Smooth muscle cell (in vitro differentiated cells): ENCODE measurements at regions not wholly inside any gene's neighbourhood (a gene's known extent, or its start where the extent isn't known, plus 50 kb on each side); places are given as distances from the start of the nearest gene placed in this dataset.

Experiments
- DNase-seq: peaks from one replicate; lab custom pipeline; 2025; ENCODE audit not compliant: unreplicated experiment; lab: John Stamatoyannopoulos, UW
- H2AFZ ChIP-seq: fragments of 200-600 bp; sonication (generic); 2 replicates; pipeline ENCODE4 v1.6.0; 2016; ENCODE audit warnings: antibody characterized with exemption, low read depth, mild to moderate bottlenecking
- H3F3A ChIP-seq: fragments of 200-600 bp; sonication (generic); 2 replicates; pipeline ENCODE4 v1.6.0; 2017; ENCODE audit warnings: antibody characterized with exemption, low read depth
- H3K27ac ChIP-seq: fragments of 200-600 bp; sonication (generic); 2 replicates; pipeline ENCODE4 v1.5.1; 2016; ENCODE audit warnings: low read depth, mild to moderate bottlenecking
- H3K27me3 ChIP-seq: fragments of 200-600 bp; sonication (generic); 2 replicates; pipeline ENCODE4 v1.6.1; 2016; ENCODE audit warnings: low read depth, mild to moderate bottlenecking
- H3K36me3 ChIP-seq: fragments of 200-600 bp; sonication (generic); 2 replicates; pipeline ENCODE4 v1.5.1; 2016; ENCODE audit warnings: low read depth
- H3K4me1 ChIP-seq: fragments of 200-600 bp; sonication (generic); 2 replicates; pipeline ENCODE4 v1.5.1; 2016; ENCODE audit warnings: low read depth
- H3K4me2 ChIP-seq: fragments of 200-600 bp; sonication (generic); 2 replicates; pipeline ENCODE4 v1.6.0; 2016; ENCODE audit warnings: mild to moderate bottlenecking
- H3K4me3 ChIP-seq: fragments of 200-600 bp; sonication (generic); 2 replicates; pipeline ENCODE4 v1.5.1; 2016; ENCODE audit warnings: mild to moderate bottlenecking
- H3K79me2 ChIP-seq: fragments of 200-600 bp; sonication (generic); 2 replicates; pipeline ENCODE4 v1.6.0; 2016; ENCODE audit warnings: low read depth, mild to moderate bottlenecking
- H3K9ac ChIP-seq: fragments of 200-600 bp; sonication (generic); 2 replicates; pipeline ENCODE4 v1.6.0; 2016; ENCODE audit warnings: low read depth
- H3K9me3 ChIP-seq: fragments of 200-600 bp; sonication (generic); replicated peaks from 2 replicates; pipeline ENCODE4 v1.5.1; 2016; ENCODE audit warnings: low read depth
- H4K20me1 ChIP-seq: fragments of 200-600 bp; sonication (generic); 2 replicates; pipeline ENCODE4 v1.6.0; 2016; ENCODE audit warnings: low read depth
- CTCF ChIP-seq: fragments of 200-600 bp; sonication (generic); IDR thresholded peaks from 2 replicates; pipeline ENCODE4 v1.5.1; 2017; ENCODE audit warnings: borderline replicate concordance, mild to moderate bottlenecking, antibody characterized with exemption; ENCODE audit not compliant: insufficient read depth, poor library complexity, severe bottlenecking
- WGBS: methylation state at CpG from one replicate; pipeline ENCODE4 v1.1.7; 2016; ENCODE audit warnings: low lambda C conversion rate; 5-methylcytosine and 5-hydroxymethylcytosine counted together

- DNase-seq = no peak
- no peaks in the 10 kb centered on the region for H3K36me3 ChIP-seq
- no peaks in the 10 kb centered on the region for H3K79me2 ChIP-seq
- 85% methylated on average over 2 of the region's 2 CpGs for WGBS
- no peaks in the 10 kb centered on the region for H3K27me3 ChIP-seq
- no peaks in the 10 kb centered on the region for H3K9me3 ChIP-seq
- H3K4me1 ChIP-seq = no peaks in the 10 kb centered on the region
- H3F3A ChIP-seq = no peaks in the 10 kb centered on the region
- no peak overlapping the region for H2AFZ ChIP-seq
- no peaks in the 10 kb centered on the region for H4K20me1 ChIP-seq
- no peak overlapping the region for H3K27ac ChIP-seq
- H3K9ac ChIP-seq = no peak overlapping the region
- no peak for TF ChIP-seq CTCF
- no peak overlapping the region for H3K4me2 ChIP-seq
- no peak overlapping the region for H3K4me3 ChIP-seq
Measured at GRCh38 chrX:20414066-20414465, 147.4 kb upstream of the RPS6KA3 start.

GRCh38 chrX:20412871-20413486, 146.3 kb upstream of the RPS6KA3 start:
- no peaks in the 10 kb centered on the region for H3F3A ChIP-seq
- no peaks in the 10 kb centered on the region for H4K20me1 ChIP-seq
- H2AFZ ChIP-seq = no peak overlapping the region
- H3K9me3 ChIP-seq = no peaks in the 10 kb centered on the region
- no peak for TF ChIP-seq CTCF
- no peak for DNase-seq
- no peaks in the 10 kb centered on the region for H3K79me2 ChIP-seq
- H3K27ac ChIP-seq = no peak overlapping the region
- H3K9ac ChIP-seq = no peak overlapping the region
- H3K36me3 ChIP-seq = no peaks in the 10 kb centered on the region
- H3K4me3 ChIP-seq = no peak overlapping the region
- H3K27me3 ChIP-seq = no peaks in the 10 kb centered on the region
- 91% methylated on average over 18 of the region's 18 CpGs for WGBS
- H3K4me2 ChIP-seq = no peak overlapping the region
- H3K4me1 ChIP-seq = no peaks in the 10 kb centered on the region

- Histone ChIP-seq H2AFZ (no peak overlapping the region), H3K79me2 (no peaks in the 10 kb centered on the region), H3K9me3 (no peaks in the 10 kb centered on the region), H3K4me1 (no peaks in the 10 kb centered on the region), H3K27ac (no peak overlapping the region), H3K27me3 (no peaks in the 10 kb centered on the region), H3K36me3 (no peaks in the 10 kb centered on the region), H3K4me3 (no peak overlapping the region), H3K4me2 (no peak overlapping the region), H3K9ac (no peak overlapping the region), H4K20me1 (no peaks in the 10 kb centered on the region), H3F3A (no peaks in the 10 kb centered on the region)
- DNase-seq = no peak
- TF ChIP-seq CTCF = no peak
- 82% methylated on average over 2 of the region's 2 CpGs for WGBS
Measured at GRCh38 chrX:20410540-20410939, 143.8 kb upstream of the RPS6KA3 start.

- Histone ChIP-seq H3K4me3 (no peak overlapping the region), H3K4me2 (no peak overlapping the region), H3K27ac (no peak overlapping the region), H3K79me2 (no peaks in the 10 kb centered on the region), H2AFZ (no peak overlapping the region), H4K20me1 (no peaks in the 10 kb centered on the region), H3K27me3 (no peaks in the 10 kb centered on the region), H3K4me1 (no peaks in the 10 kb centered on the region), H3K36me3 (no peaks in the 10 kb centered on the region), H3F3A (no peaks in the 10 kb centered on the region), H3K9me3 (no peaks in the 10 kb centered on the region), H3K9ac (no peak overlapping the region)
- no peak for DNase-seq
- 83% methylated on average over 6 of the region's 6 CpGs for WGBS
- TF ChIP-seq CTCF = no peak
Measured at GRCh38 chrX:20409991-20410390, 143.3 kb upstream of the RPS6KA3 start.
